Spleen (tissue), 11 donors: ENCODE measurements at regions not wholly inside any gene's neighbourhood (a gene's known extent, or its start where the extent isn't known, plus 50 kb on each side); places are given as distances from the start of the nearest gene placed in this dataset.

Experiments
- DNase-seq: peaks from one replicate; pipeline ENCODE4 v3.0.0-alpha.2; 2020
- H3K27ac ChIP-seq, 8 donors: fragments of 200-600 bp; sonication (generic) in 7 of 8; 1 replicate in 4 of 8; 2 replicates in 4 of 8; pipeline versions ENCODE4 v1.5.0 to v1.8.0; 2016 to 2021; ENCODE audit warnings: inconsistent platforms in 4 of 8, mild to moderate bottlenecking in 4 of 8, moderate library complexity in 1 of 8
- H3K27me3 ChIP-seq, 7 donors: fragments of 200-600 bp; sonication (generic) in 6 of 7; replicated peaks in 1 of 7; 1 replicate in 4 of 7; 2 replicates in 3 of 7; pipeline versions ENCODE4 v1.5.0 to v1.8.0; 2016 to 2021; ENCODE audit warnings: inconsistent platforms in 3 of 7, mild to moderate bottlenecking in 1 of 7
- H3K36me3 ChIP-seq, 6 donors: fragments of 200-600 bp; sonication (generic) in 5 of 6; 1 replicate in 4 of 6; 2 replicates in 2 of 6; pipeline versions ENCODE4 v1.5.0 to v1.8.0; 2016 to 2021; ENCODE audit warnings: inconsistent platforms in 2 of 6
- H3K4me1 ChIP-seq, 6 donors: fragments of 200-600 bp; sonication (generic) in 5 of 6; 1 replicate in 3 of 6; 2 replicates in 3 of 6; pipeline versions ENCODE4 v1.5.0 to v1.8.0; 2016 to 2021; ENCODE audit warnings: inconsistent platforms in 3 of 6
- H3K4me3 ChIP-seq, 8 donors: fragments of 200-600 bp; sonication (generic) in 7 of 8; 1 replicate in 4 of 8; 2 replicates in 4 of 8; pipeline versions ENCODE4 v1.5.0 to v1.8.0; 2016 to 2021; ENCODE audit warnings: inconsistent platforms in 4 of 8, mild to moderate bottlenecking in 4 of 8, moderate library complexity in 2 of 8
- H3K9me3 ChIP-seq, 8 donors: fragments of 200-600 bp; sonication (generic) in 7 of 8; 1 replicate in 4 of 8; 2 replicates in 4 of 8; pipeline versions ENCODE4 v1.5.0 to v1.8.0; 2016 to 2021; ENCODE audit warnings: inconsistent platforms in 4 of 8
- POLR2A ChIP-seq, 3 donors: fragments of 450-650 bp; IDR thresholded peaks; one replicate each; pipeline ENCODE4 v1.5.1; 2017; ENCODE audit warnings: antibody characterized with exemption in 3 of 3, mild to moderate bottlenecking in 1 of 3
- POLR2AphosphoS5 ChIP-seq, 3 donors: sonication (generic); formaldehyde crosslinking; IDR thresholded peaks; one replicate each; pipeline ENCODE4 v1.5.1; 2017; ENCODE audit warnings: antibody characterized with exemption in 3 of 3
- WGBS, 5 donors: extraction: QIAGEN DNeasy Blood & Tissue Kit in 3 of 5; methylation state at CpG; one replicate each; pipeline versions ENCODE4 v1.1.5 to v1.1.7; 2013 to 2018; 5-methylcytosine and 5-hydroxymethylcytosine counted together
- intact Hi-C: fragments of 100-400 bp; cut with DNase I; formaldehyde crosslinking; loops from one replicate; pipeline ENCODE4 v1.15.0; 2023; ENCODE audit warnings: low total_unique reads
- TF ChIP-seq, protein P1 (sequence below), 11 experiments: fragments of 200-600 bp in 7 of 11; fragments of 450-650 bp in 4 of 11; sonication (generic) in 4 of 11; IDR thresholded peaks in 8 of 11; conservative IDR thresholded peaks in 3 of 11; 1 replicate in 7 of 11; 2 replicates in 4 of 11; pipeline versions ENCODE4 v1.4.0 to v1.8.0; 2016 to 2021; ENCODE audit warnings: antibody characterized with exemption in 11 of 11, inconsistent platforms in 4 of 11, mild to moderate bottlenecking in 1 of 11
- donor health status: healthy with polysubstance abuse.
- donor health status: DM: no; HTN: no; CAD: no; lungs with moderate emphysema.
- donor health status: DM: no; HTN: no; CAD: no.
- donor health status: Bipolar disorder and iron deficiency.
- donor health status: healthy.
- donor health status: DM: no; HTN: no; CAD: no.
- donor health status: DM: yes; HTN: yes; CAD: no.

DNA sequence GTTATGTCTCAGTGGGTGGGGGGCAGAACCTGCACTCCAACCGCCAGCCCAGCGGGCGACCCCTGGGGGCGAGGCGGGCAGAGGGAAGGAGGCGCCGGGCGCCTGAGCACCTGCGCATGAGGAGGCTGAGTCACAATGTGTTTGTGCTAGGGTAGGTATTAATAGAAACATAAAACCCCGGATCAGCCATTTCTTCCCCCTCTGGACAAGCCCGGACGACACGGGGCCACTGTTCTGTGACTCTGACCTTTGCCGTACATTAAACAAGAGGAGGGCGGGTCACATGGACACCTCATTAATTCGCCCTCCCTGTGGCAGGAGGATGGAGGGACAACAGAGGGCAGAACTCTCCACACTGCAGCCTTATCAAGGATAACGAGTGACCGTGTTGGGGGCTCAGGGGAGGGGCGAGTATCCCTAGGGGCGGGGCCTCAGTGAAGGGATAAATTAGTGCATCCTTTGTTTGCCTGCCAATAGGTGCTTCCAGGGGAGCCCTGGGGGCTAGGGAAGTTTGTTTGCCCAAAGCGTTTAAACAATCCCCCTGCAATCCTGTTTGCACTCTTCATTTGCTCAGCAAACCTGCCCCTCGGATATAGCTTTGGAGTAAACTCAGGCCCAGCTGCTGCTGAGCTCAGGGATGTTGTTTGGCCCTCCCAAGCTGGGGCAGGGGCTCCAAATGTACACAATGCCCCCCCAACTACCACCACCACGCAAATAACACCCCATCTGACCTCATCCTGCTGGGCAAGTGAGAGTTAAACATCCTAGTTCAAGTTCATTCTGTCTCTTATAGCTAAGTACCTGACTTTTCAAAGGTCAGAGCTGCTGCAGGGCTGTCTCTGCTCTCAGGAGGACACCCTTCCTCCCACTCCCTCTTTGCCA is 171.2 kb upstream of the GLI2 start:
- 66 to 79% (median 76%) methylated on average over 14 to 23 of the region's 23 CpGs for WGBS, 5 donors

DNA sequence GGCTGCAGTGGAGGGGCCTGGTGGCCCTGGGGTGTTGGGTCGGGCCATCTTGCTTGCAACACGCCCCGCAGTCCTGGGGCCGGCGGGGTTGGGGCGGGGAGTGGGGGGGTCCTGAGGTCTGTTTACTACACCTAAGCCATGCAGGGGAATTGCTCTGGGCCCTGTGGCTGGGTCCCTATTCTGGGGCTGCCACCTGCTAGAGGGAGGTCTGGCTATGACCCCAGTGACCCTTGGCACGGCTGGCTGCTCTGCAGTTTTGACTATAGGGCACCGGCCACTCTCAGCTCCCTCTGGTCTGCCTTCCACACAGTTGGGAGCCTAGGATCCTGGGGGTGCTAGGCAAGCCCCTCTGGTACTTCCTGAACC is 170.6 kb upstream of the GLI2 start:
- TF ChIP-seq POLR2A (IDR thresholded peaks at IDR 0.05) (no peak), POLR2AphosphoS5 (IDR thresholded peaks at IDR 0.05) (no peak)
- TF ChIP-seq, protein P1, sequence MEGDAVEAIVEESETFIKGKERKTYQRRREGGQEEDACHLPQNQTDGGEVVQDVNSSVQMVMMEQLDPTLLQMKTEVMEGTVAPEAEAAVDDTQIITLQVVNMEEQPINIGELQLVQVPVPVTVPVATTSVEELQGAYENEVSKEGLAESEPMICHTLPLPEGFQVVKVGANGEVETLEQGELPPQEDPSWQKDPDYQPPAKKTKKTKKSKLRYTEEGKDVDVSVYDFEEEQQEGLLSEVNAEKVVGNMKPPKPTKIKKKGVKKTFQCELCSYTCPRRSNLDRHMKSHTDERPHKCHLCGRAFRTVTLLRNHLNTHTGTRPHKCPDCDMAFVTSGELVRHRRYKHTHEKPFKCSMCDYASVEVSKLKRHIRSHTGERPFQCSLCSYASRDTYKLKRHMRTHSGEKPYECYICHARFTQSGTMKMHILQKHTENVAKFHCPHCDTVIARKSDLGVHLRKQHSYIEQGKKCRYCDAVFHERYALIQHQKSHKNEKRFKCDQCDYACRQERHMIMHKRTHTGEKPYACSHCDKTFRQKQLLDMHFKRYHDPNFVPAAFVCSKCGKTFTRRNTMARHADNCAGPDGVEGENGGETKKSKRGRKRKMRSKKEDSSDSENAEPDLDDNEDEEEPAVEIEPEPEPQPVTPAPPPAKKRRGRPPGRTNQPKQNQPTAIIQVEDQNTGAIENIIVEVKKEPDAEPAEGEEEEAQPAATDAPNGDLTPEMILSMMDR (IDR thresholded peaks at IDR 0.05 in 8 of 11, conservative IDR thresholded peaks at IDR 0.05 in 3 of 11) = no peak
- Histone ChIP-seq H3K4me3 (no peak overlapping the region), H3K36me3 (no peaks in the 10 kb centered on the region), H3K4me1 (no peaks in the 10 kb centered on the region), H3K27me3 (peaks cover 0 to 65% (median 0%) of the 10 kb centered on the region in 7 donors), H3K27ac (no peak overlapping the region), H3K9me3 (no peaks in the 10 kb centered on the region)
- 83 to 95% (median 91%) methylated on average over 6 to 8 of the region's 8 CpGs; no CpG with 5 or more reads in 1 of the 5 donors for WGBS, 5 donors
- intact Hi-C loops = no loop called here
- no peak for DNase-seq

More for the DNA sequence above, 171.2 kb upstream of the GLI2 start:
- intact Hi-C loops = no loop called here
- H3K9me3 ChIP-seq = no peaks in the 10 kb centered on the region
- no peak for DNase-seq
- no peak overlapping the region for H3K27ac ChIP-seq
- no peak for TF ChIP-seq POLR2AphosphoS5 (IDR thresholded peaks at IDR 0.05)
- TF ChIP-seq, protein P1 (IDR thresholded peaks at IDR 0.05 in 8 of 11, conservative IDR thresholded peaks at IDR 0.05 in 3 of 11) = no peak
- TF ChIP-seq POLR2A (IDR thresholded peaks at IDR 0.05) = no peak
- H3K36me3 ChIP-seq = no peaks in the 10 kb centered on the region
- no peak overlapping the region for H3K4me3 ChIP-seq
- H3K4me1 ChIP-seq = no peaks in the 10 kb centered on the region
- peaks cover 0 to 59% (median 0%) of the 10 kb centered on the region in 7 donors for H3K27me3 ChIP-seq

DNA sequence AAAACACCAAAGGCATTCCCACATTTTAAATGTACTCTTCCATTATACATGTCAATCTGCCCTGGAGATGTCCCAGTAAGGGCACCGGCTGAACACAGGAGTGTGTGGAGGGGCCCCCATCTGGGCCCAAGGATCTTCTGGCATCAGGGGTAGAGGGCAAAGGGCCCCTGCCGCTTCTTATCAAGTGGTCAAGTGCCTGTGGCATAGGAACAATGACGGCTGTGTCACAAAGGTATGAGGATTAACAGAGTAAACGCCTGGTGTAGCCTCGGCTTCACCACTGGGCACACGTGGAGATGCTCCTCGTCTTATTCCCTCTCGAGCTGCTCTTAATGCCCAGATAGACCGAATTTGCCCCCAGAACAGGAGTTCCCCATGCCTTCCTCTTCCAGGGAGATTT is 169.7 kb upstream of the GLI2 start:
- Histone ChIP-seq H3K4me3 (no peak overlapping the region), H3K27ac (no peak overlapping the region), H3K36me3 (no peaks in the 10 kb centered on the region), H3K27me3 (peaks cover 0 to 60% (median 0%) of the 10 kb centered on the region in 7 donors), H3K4me1 (peaks cover 0 to 1% (median 0%) of the 10 kb centered on the region in 6 donors), H3K9me3 (no peaks in the 10 kb centered on the region)
- no peak for DNase-seq
- 89 to 92% (median 92%) methylated on average over 9 of the region's 9 CpGs for WGBS, 5 donors
- no peak for TF ChIP-seq POLR2A (IDR thresholded peaks at IDR 0.05)
- TF ChIP-seq, protein P1 (IDR thresholded peaks at IDR 0.05 in 8 of 11, conservative IDR thresholded peaks at IDR 0.05 in 3 of 11) = no peak
- TF ChIP-seq POLR2AphosphoS5 (IDR thresholded peaks at IDR 0.05) = no peak
- intact Hi-C loops = no loop called here

DNA sequence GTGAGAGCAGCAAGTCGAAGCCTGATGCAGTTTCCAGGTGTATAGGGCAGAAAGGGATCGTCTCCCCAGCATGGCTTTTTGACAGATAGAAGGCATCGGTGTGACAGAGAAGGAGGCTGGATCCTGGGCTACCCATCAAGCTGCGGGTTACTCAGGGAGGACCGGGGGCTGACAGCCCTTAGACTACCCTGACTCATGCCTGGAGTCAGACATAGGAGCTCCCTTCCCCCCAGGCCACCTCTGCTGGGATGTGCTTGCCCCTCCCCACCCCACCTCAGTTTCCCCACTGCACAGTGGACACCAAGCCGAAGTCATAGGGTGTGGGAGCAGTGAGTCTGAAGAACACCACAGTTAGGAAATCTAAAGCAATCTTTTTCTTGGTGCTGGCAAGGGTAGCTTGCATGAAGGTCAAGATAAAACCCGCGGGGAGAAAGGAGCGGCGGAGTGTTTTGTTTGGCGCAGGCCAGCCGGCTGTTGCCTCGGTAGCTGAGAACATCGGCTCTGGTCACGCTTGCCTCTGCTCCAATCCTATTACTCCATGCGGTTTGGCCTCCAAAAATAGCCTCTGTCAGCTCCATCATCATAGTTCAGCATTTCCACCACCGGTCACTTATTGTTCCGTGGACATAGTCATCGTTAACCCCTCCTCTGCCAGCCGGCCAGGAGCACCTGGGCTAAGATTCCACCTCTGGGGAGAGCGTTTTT is 169.2 kb upstream of the GLI2 start:
- H3K36me3 ChIP-seq = no peaks in the 10 kb centered on the region
- DNase-seq = no peak
- intact Hi-C loops = no loop called here
- TF ChIP-seq, protein P1 (IDR thresholded peaks at IDR 0.05 in 8 of 11, conservative IDR thresholded peaks at IDR 0.05 in 3 of 11) = no peak
- TF ChIP-seq POLR2AphosphoS5 (IDR thresholded peaks at IDR 0.05) (no peak), POLR2A (IDR thresholded peaks at IDR 0.05) (no peak)
- 73 to 80% (median 80%) methylated on average over 19 to 21 of the region's 21 CpGs for WGBS, 5 donors
- H3K27ac ChIP-seq = no peak overlapping the region
- H3K9me3 ChIP-seq = no peaks in the 10 kb centered on the region
- peaks cover 0 to 7% (median 2%) of the 10 kb centered on the region in 6 donors for H3K4me1 ChIP-seq
- no peak overlapping the region for H3K4me3 ChIP-seq
- peaks cover 0 to 57% (median 0%) of the 10 kb centered on the region in 7 donors for H3K27me3 ChIP-seq
